ENCODE measurements at regions not wholly inside any gene's neighbourhood (a gene's known extent, or its start where the extent isn't known, plus 50 kb on each side); places are given as distances from the start of the nearest gene placed in this dataset.

GRCh38 chr14:104392001-104392395 is 187.6 kb upstream of the C14orf180 start:
- no peak for TF ChIP-seq CBX8 (IDR thresholded peaks at IDR 0.05; ENCODE audit: borderline replicate concordance, extremely low read depth, low read depth, low read length, poor library complexity, severe bottlenecking)
- no peak for TF ChIP-seq GTF2B (IDR thresholded peaks at IDR 0.05; ENCODE audit: extremely low read depth, insufficient read length)
- TF ChIP-seq EZH2 (IDR thresholded peaks at IDR 0.05; ENCODE audit: borderline replicate concordance, low read depth, low read length): no peak
- TF ChIP-seq CTCF (IDR thresholded peaks at IDR 0.05 in 2 of 3, conservative IDR thresholded peaks at IDR 0.05 in 1 of 3; ENCODE audit: insufficient read depth in 2 of 3, low read depth in 1 of 3, low read length in 3 of 3): no peak
- TF ChIP-seq ZSCAN29 (IDR thresholded peaks at IDR 0.05): no peak
- no peak for TF ChIP-seq FOXA1 (IDR thresholded peaks at IDR 0.05; ENCODE audit: borderline replicate concordance)
- TF ChIP-seq ESRRA (IDR thresholded peaks at IDR 0.05; ENCODE audit: borderline replicate concordance, low read depth): no peak
- TF ChIP-seq POLR2A (conservative IDR thresholded peaks at IDR 0.05): no peak
- TF ChIP-seq CEBPB (tag; IDR thresholded peaks at IDR 0.05): no peak
- no peak for TF ChIP-seq ZEB2 (IDR thresholded peaks at IDR 0.05)
- TF ChIP-seq ZNF274 (IDR thresholded peaks at IDR 0.05; ENCODE audit: borderline replicate concordance, low read depth, low read length): no peak
- no peak for TF ChIP-seq SETDB1 (IDR thresholded peaks at IDR 0.05; ENCODE audit: low read length)

All from K562 (cell line).